SK-N-SH treated with all-trans-retinoic acid at 6 μM for 48 hours (cell line): ENCODE measurements at regions not wholly inside any gene's neighbourhood (a gene's known extent, or its start where the extent isn't known, plus 50 kb on each side); places are given as distances from the start of the nearest gene placed in this dataset.

Experiments used
- ZC3H10 ChIP-seq: fragments of 250-450 bp; sonication (Bioruptor Pico); IDR thresholded peaks from 2 replicates; pipeline ENCODE4 v1.5.1; 2021; ENCODE audit warnings: mild to moderate bottlenecking, moderate library complexity
- ZNF70 ChIP-seq: fragments of 450-650 bp; formaldehyde crosslinking; IDR thresholded peaks from 2 replicates; pipeline ENCODE4 v1.5.0; 2020; ENCODE audit warnings: mild to moderate bottlenecking, moderate library complexity
- ZNF8 ChIP-seq: fragments of 450-650 bp; formaldehyde crosslinking; IDR thresholded peaks from 2 replicates; pipeline ENCODE4 v1.5.0; 2020; ENCODE audit warnings: mild to moderate bottlenecking, moderate library complexity

- TF ChIP-seq ZC3H10 (CRISPR knock-in tag) (no peak), ZNF70 (CRISPR knock-in tag) (no peak), ZNF8 (CRISPR knock-in tag) (no peak)
Measured at GRCh38 chrX:68999931-69000330, 165.3 kb downstream of the PJA1 start.
